ENCODE measurements at regions not wholly inside any gene's neighbourhood (a gene's known extent, or its start where the extent isn't known, plus 50 kb on each side); places are given as distances from the start of the nearest gene placed in this dataset.

- Histone ChIP-seq H3K27ac (ENCODE audit: low read length) (no peak overlapping the region), H3F3A (ENCODE audit: insufficient read depth, low read length, poor library complexity, severe bottlenecking) (no peaks in the 10 kb centered on the region), H3K4me2 (ENCODE audit: low read length) (no peak overlapping the region), H3K9me2 (ENCODE audit: insufficient read depth, low read length) (no peaks in the 10 kb centered on the region), H3K4me3 (ENCODE audit: low read length) (no peak overlapping the region), H3K27me3 (ENCODE audit: insufficient read depth, low read depth, low read length) (no peaks in the 10 kb centered on the region), H3K9me3 (ENCODE audit: low read length) (no peaks in the 10 kb centered on the region), H2AFZ (ENCODE audit: low read depth, low read length) (no peak overlapping the region), H4K20me1 (ENCODE audit: insufficient read depth) (no peaks in the 10 kb centered on the region), H3K9ac (ENCODE audit: low read length) (no peak overlapping the region), H3K79me2 (replicated peaks; ENCODE audit: insufficient read depth, low read length) (no peaks in the 10 kb centered on the region), H3K36me3 (ENCODE audit: insufficient read depth, low read length) (no peaks in the 10 kb centered on the region)
- no peak for TF ChIP-seq MXI1 (conservative IDR thresholded peaks at IDR 0.05; ENCODE audit: poor library complexity, severe bottlenecking)
- no peak for TF ChIP-seq POLR2AphosphoS5 (IDR thresholded peaks at IDR 0.05)
- TF ChIP-seq REST (IDR thresholded peaks at IDR 0.05; ENCODE audit: borderline replicate concordance): no peak
- no peak for TF ChIP-seq CTCF (IDR thresholded peaks at IDR 0.05; ENCODE audit: poor library complexity, severe bottlenecking)
- no peak for TF ChIP-seq TAF1 (IDR thresholded peaks at IDR 0.05; ENCODE audit: low read depth)
- no peak for TF ChIP-seq EZH2 (IDR thresholded peaks at IDR 0.05; ENCODE audit: borderline replicate concordance, insufficient read depth, low read length, poor library complexity, severe bottlenecking)
- TF ChIP-seq EP300 (conservative IDR thresholded peaks at IDR 0.05; ENCODE audit: poor library complexity, severe bottlenecking): no peak
- TF ChIP-seq RAD21 (conservative IDR thresholded peaks at IDR 0.05): no peak
- TF ChIP-seq SMC3 (conservative IDR thresholded peaks at IDR 0.05; ENCODE audit: poor library complexity): no peak
Measured at GRCh38 chr18:10349561-10349960, 104.9 kb upstream of the APCDD1 start.

GRCh38 chr18:10350661-10351060 lies 103.8 kb upstream of the APCDD1 start:
- Histone ChIP-seq H3K27me3 (ENCODE audit: insufficient read depth, low read depth, low read length) (no peaks in the 10 kb centered on the region), H3K36me3 (ENCODE audit: insufficient read depth, low read length) (no peaks in the 10 kb centered on the region), H3K9me3 (ENCODE audit: low read length) (no peaks in the 10 kb centered on the region), H3K27ac (ENCODE audit: low read length) (no peak overlapping the region), H3K9me2 (ENCODE audit: insufficient read depth, low read length) (no peaks in the 10 kb centered on the region), H3K9ac (ENCODE audit: low read length) (no peak overlapping the region), H3K4me2 (ENCODE audit: low read length) (no peak overlapping the region), H3K79me2 (replicated peaks; ENCODE audit: insufficient read depth, low read length) (no peaks in the 10 kb centered on the region), H4K20me1 (ENCODE audit: insufficient read depth) (no peaks in the 10 kb centered on the region), H2AFZ (ENCODE audit: low read depth, low read length) (no peak overlapping the region), H3F3A (ENCODE audit: insufficient read depth, low read length, poor library complexity, severe bottlenecking) (no peaks in the 10 kb centered on the region), H3K4me3 (ENCODE audit: low read length) (no peak overlapping the region)
- no peak for TF ChIP-seq REST (IDR thresholded peaks at IDR 0.05; ENCODE audit: borderline replicate concordance)
- no peak for TF ChIP-seq TAF1 (IDR thresholded peaks at IDR 0.05; ENCODE audit: low read depth)
